ENCODE measurements at regions not wholly inside any gene's neighbourhood (a gene's known extent, or its start where the extent isn't known, plus 50 kb on each side); places are given as distances from the start of the nearest gene placed in this dataset.

DNA sequence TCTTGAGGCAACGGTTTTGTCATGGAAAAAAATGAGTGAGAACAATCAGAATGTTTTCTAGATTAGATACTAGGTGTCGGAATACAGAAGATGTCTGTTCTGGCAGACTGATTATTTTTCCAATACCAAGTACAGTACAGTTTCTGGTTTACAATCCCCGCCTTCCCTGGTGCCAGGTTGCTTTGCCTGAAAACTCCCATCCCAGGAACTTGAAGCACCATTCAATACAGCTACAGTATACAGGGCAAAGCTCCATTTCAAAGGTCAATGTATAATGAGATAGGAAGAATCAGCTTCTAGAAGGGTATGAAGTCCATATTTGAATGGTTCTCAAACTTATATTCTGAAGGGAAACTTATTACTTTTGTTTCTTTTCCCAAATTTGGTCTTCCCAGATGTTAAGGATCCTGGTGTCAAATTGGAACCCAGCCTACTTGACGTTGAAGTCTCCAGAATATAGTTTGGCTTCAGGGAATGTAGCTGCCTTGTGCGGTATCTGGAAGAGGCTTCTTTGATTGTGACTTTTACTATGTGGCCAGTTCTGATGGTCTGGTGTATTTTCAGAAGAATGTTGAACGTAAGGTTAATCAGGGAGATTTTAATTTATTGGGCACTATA is 238.0 kb upstream of the ATP2B1 start:
- no peak for DNase-seq

DNA sequence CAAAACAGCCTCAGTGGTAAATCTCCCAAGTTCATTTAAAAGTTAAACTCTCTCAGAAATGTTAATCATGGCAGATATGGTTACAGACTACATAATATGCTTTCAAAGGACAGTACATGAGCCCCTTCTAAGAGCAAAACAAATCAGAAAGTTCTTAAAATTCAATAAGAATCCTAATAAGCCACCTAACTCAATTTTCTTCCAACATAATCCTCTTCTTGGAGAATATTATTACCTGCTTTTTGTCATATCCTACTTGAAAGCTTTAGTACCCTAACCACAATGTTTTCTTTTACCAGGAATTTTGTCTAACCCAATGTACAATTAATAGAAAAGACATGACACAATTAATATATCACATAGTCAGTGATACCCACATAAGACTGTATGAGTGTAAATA is 236.5 kb upstream of the ATP2B1 start:
- DNase-seq: no peak

DNA sequence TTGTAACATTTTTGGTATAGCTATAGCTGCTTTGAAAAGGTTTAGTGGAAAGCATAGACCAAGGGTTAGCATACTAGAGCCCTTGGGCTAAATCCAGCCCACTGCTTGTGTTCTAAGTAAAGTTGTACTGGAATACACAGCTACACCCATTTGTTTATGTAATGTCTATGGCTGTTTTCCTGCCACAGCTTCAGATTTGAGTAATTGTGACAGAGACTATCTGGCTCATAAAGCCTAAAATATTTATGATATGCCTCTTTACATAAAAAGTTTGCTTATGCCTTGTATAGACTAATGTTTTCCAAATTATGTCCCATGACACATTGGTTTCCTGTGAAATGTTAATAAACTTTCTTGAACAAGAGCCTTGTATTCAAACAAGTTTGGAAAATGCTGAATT is 234.8 kb upstream of the ATP2B1 start:
- no peak for DNase-seq

DNA sequence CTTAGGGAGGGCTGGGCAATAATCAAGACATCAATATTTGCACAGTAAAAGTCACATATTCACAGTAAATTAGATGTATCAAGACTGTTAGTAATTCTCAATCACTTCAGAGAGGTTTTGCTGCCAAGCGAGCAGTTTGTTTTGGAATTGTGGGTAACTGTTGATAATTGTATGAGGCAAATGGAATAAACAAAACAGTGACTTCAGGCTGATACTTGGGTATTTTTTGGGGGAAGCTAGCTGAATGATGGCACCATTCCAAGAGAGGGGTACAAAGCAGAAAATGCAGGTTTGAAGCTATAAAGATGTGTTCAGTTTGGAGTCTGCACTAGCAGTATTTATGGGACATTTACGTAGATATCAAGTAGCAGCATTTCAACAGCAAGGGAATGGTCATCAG is 232.8 kb upstream of the ATP2B1 start:
- no peak for DNase-seq

DNA sequence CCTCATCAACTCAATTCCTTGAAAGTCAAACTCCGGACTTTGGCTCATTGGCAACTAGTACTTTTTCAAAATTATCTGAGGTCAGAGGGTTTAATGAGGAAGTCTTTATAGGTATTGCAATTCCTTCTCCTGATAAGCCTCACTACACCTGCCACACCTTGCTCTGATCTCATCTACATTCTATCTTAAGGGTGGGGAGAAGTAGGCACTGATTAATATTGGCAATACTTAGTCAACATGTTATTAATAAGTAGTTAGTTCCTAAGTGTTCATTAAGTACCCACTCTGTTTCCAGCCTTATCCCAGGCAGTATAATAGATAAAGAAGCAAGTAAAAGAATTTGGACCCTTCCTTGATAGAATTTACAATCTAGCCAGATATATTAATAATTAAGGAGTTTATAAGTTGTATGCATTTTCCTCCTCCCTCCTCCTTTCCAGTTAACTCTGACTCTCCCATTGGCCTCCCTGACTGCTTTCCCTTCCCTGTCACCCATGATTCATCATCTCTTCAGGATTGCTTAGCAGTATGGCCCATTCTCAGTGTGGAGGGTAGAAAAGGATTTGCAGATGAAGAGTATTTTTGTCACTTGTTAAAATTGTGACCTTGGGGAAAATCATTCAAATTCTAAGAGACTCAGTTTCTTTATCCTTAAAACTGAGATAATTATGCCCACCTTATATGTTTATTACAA is 231.0 kb upstream of the ATP2B1 start:
- no peak for DNase-seq

DNA sequence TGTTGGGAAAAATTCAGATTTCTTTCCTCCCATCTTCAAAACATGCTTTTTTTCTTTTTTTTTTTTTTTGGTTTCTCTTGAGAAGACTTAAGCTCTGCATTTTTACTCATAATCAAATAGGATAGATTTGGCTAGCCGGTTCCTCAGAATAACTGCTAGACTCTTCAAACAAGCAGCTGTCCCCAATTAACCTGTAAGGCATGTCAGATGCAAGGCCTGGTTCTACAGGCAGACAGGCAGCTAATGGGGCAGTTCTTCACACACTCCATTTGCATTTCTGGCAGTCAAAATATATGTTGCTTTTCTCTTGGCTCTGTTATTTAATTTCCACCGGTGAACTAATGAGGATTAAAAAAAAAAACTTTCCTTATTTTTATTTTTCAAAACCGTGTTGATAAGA is 228.0 kb upstream of the ATP2B1 start:
- DNase-seq: no peak

DNA sequence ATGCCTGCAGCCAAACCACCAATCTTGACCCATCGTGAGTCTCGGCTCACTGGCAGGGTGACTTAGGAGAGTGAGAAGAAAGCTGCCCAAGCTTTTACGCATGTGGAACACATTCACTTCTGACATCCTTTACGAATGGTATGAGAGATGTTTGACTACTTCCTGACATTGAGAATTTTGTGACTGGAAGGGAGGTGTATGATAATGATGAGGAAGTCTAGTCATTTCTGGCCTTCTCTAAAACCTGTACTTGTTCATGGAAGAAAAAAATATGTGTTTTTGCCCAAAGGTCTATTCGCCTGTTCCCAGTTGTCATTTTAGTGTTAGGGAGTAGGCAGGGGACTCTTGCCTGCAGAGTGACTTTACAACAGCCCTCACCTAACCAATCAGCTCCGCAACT is 227.2 kb upstream of the ATP2B1 start:
- DNase-seq: no peak

DNA sequence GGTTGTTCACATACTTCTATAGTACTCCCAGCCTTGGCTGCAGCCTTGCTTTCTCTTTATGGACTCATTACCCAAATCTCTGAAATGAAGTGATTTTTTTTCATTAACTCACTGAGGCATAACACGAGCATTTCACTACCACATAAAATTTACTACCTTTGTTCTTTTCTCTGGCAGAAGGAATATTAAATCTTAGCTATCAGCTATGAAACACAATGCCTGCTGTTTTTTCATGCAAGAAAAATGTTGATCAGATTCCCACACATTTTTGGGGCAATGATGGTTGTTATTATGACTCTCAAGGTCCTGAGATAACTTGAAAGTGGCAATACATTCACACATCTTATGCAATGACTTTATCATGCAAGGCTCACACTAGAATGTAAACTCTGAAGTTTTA is 225.3 kb upstream of the ATP2B1 start:
- DNase-seq: no peak

DNA sequence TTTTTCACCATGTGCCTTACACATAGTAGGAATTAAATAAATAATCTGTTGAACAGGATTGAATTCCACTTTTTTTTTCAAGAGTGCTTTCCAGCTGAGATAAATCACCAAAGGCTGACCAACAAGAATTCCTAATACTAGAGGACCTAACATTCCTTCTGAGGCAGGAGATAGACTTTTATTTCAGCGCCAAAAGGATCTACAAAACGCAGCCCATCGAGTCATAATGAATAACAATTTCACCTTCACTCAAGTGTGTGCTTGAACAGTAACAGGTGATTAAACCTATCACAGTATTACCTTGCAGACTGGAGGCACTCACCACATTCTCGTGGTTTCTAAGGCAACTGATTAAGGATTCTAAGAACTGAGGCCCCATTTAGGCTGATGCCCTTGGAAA is 224.3 kb upstream of the ATP2B1 start:
- DNase-seq: no peak

DNA sequence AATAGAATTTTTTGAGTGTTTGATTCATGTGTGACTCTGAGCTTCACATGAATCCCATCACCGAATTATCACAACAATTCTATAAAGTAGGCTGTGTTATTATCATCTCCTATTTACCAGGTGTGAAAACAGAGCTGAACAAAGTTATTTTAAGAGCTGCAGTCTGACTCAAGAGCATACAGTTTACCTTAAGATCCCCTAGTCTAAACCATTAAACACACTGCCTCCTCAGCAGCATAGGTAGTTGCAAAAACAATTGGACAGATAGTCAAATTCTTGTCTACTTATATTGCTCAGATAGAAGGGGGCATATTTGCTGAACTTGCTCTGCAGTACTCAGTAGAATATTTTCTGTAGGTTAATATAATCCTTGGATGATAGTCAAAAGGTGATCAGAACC is 219.8 kb upstream of the ATP2B1 start:
- DNase-seq: no peak

DNA sequence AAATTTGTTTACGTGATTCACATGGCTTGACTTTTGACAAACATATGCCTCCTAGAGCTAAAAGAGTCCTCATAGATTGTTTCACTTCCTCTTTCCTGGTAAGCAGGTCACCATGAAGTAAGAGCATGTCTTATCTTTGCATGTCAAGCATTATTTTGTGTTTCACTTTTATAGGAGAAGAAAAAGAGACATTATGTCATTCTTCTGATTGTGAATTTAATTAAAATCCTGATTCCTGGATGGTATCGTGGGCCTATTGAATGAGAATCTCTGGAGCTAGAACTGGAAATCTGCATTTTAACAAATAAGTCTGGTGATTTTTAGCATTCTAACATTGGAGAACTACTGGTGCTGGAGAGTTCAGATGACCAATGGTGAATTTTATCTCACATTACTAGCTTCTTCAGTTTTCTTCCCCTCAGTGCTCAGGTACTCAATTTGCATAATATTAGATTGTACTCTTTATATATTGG is 218.6 kb upstream of the ATP2B1 start:
- no peak for DNase-seq

DNA sequence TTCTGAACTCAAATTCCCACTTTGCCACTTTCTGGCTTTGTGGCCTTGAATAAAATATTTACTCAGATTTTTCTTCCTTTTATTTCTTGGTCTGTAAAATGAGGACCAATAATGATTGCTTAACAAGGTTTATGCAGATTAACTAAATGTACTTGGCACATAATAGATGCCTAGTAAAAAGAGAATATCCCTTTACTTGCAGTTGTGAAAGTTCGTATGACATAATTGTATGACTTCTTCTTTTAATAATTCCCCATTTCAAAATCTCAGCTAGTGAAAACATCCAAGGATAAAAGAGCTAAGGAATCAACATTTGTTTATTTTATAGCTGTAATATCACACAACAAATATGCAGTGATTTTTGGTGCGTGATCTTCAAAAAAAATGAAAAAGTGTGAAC is 215.6 kb upstream of the ATP2B1 start:
- DNase-seq: no peak

DNA sequence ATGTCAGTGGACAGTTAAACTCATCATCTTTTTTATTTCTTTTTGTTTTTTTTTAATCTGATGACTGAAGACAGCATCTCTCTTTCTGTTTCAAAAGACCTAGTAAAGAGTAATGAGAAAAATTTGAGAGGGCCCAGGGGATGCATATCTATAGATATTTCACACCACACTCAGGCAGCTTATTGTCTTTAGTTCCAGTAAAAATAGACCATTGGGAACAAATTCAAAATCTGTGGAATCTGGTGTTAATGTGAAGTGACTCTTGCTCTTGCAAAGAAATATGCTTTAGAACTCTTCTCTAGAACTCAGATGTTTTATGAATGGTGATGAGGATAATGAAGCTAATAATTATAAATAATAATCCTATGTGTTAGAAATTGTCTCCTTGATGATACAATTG is 214.5 kb upstream of the ATP2B1 start:
- no peak for DNase-seq

DNA sequence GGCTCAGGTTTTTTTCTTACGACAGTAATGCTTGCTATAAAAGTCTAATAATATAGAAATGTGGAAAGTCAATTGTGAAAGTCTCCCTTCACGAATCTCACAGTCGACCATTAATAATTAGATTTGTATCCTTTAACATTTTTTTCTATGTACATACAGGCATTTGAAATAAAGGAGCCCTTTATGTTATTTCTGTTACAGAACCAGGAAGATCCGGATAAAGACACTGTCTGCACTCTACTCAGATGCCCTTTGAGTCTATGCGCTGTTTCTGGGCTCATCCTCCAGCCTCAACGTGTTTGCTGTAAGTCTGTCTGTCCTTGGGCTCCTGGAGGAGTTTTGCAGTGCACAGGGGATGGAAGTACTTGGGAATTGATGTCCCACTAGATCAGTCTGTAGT is 212.2 kb upstream of the ATP2B1 start:
- DNase-seq: no peak

DNA sequence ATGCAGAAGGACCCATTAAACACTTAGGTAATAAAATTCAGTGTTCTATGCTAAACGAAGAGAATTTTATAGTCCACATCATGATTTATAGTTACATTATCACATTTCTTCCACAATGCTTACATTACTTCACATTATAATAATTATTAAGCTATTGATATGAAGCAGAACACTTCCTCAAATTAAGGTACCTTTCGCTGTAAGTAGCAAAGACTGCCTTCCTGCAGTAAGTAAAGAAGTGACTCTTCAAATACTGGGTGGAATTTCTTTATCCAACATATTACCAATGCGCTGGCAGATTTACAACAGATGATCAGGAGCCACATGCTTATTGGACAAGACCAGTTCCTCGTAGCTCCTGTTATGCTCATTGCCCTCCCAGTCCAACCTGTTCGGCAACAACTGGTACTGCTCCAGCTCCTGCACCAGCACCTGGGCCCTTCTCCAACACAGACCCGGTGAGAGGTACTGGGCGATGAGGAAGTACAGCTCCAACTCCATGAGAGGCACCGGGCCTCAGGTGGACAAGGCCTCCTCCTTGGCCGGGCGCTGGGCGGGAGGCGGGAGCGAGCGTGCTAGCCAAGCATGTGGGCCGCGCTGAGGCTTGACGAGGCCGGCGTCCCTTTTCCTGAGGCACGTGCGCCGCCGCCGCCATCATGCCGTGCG is 210.7 kb upstream of the ATP2B1 start:
- DNase-seq: no peak

DNA sequence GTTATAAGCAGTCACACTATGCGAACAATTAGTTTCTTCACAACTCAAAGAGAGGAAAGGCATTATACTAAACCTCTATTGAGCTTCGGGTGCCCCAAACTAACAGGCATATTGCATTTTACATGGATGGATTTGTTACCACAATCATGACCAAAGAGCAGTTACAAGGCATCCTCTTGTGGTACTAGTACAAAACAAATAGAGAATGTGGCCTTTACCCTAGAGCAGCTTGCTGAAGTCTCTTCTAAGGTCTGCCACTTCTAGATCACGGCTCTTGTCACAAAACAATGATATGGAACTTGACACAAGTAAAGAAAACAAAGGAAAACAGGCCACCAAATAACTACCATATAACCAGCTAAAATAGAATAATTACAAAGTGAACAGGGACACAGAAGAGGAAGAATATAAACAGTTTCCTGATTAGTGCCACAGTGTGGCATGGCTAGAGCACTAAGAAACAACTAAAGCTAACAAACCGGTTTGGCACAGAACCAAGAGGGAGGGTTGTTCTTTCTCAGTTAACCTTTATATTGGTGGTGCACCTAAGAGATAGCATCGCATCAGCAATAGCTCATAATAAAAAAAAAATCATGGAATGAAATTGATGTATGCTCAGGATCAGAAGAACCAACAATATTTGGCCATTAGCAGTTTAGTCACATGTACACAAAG is 209.7 kb upstream of the ATP2B1 start:
- DNase-seq: no peak

DNA sequence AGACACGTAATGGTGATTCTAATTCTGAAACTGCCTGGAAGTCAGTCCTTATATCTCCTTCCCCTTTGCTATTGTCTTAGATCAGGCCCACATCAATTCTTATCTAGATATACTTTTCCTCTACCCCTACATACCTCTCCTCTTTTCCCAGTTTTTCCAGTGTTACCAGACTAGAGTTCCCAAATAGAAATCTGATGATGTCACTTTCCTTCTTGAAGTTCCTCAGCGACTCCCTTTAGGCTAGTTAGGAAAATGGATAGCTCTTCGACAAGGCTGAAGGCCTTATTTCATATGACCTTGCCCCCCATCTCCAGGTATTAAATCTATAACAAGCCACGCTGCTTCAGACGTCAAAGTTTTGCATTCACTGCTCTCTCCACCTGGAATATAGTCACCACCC is 201.1 kb upstream of the ATP2B1 start:
- DNase-seq: no peak

DNA sequence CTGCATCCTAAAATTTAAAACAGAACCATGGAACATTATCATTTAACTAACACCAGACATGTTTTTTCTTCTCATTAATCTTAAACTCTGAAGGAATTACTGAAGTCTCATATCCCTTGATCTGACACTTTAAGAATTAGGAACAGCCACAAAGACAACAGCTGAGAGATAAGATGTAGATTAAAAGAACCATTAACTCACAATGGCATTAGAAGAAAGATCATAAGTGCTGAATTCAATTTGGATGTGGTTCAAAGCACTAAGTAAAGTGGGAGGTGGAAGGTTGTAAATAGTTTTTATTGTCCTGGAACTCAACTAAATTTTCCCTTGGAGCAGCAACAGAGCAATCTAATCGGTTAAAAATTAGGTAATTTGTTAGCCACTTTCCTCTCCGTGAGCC is 199.0 kb upstream of the ATP2B1 start:
- no peak for DNase-seq

DNA sequence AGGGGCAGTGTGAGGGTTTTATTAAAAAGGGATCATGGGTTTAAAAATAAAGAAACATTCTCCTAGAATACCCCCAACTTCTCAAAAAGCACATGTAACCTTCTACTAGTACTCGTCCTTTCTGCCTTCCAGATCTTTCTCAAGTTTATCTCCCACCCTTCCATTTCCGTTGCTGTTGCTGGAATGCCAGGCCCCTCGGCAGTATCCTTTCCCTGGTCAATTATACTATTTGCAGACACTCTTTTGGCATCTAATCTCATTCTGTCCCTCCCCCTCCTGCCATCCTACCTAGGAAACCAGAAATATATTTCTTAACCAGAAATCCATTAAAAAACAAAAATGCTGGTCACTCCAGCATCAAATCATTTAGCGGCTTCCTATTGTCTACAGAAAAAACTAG is 198.2 kb upstream of the ATP2B1 start:
- DNase-seq: no peak

DNA sequence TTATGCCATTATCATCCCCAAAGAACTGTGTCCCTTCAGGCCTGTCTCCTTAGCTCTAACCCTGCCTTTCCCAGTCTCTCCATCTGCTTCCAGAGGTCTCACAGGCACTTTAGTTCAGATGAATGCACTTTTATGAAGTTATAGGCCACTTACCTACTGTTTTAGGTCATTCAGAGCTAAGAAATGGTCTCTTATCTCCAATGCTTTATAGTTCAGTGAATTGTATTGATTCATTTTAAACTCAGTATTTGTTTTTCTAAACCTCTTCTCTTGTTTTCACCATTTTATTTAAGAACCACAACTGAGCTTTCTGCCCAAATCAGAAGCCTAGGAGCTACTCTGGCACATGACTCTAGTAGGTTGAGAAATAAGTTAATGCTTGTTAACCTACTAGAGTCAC is 197.5 kb upstream of the ATP2B1 start:
- no peak for DNase-seq

DNA sequence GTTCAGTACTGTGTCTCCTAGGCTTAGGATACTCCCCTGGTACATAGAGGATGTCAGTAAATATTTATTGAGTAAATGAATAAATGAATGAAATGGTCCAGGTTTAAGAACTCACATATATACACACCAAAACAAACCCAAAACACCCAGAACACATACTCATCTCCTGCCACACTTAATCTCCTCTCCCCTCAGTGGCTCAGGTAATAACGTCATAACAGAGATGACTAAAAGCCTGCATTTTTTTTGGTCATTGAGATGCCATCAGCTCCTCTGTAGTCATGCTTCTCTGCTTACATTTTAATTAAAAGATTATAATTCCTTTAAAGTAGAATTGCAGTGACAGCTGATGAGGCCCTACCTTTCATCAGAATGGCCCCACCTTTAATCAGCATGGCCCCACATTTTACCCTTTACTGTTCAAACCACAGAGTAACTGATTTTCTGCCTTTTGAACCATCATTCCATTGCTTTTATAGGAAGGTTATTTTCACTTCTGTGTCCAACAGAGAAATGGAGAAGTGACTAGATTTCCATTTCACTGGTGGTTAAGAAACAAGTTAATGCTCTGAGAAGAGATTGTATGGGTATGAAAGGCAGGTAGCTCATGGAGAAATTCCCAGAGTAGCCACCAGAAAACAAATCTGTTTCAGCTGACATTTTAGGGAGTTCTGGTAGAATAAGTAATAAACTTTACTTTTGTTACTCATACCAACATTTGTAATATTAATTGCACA is 193.4 kb upstream of the ATP2B1 start:
- DNase-seq: no peak

DNA sequence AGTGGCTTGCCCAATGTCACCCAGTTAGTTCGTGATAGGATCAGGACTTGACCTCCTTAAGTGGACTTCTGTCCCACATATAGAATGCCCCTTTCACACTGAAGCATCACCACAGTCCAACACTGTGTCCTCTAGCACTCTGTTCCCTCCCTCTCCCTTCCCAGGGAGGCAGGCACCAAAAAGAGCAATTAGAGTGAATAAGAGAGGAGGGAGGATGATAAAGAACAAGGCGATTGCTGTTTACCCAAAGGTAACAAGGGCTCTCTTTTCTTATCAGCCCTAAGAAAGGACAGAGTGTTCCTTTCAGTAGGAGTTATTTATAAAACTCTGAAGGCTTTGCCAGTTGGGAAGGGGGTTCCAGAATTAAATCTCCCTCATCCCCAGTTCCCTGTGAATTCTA is 192.7 kb upstream of the ATP2B1 start:
- no peak for DNase-seq

DNA sequence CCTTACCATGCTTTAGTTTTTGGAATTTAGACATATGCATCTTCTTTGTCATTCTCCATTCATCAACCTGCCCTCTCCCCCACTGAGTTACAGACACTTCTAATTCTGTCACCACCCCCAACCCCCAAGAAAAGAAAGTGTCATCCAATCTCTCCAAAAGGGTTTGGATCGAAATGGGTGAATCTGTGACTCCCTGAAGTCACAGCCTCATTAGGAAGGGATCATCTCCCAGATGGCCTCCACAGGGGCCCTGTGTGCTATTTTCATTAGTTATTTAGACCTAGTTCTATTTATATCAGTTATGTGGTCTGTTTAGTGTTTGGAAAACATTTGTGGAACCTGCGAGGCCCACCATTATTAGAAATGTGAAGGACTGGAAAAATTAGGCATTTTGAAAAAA is 191.0 kb upstream of the ATP2B1 start:
- DNase-seq: no peak
